ENCODE measurements at regions not wholly inside any gene's neighbourhood (a gene's known extent, or its start where the extent isn't known, plus 50 kb on each side); places are given as distances from the start of the nearest gene placed in this dataset.

GRCh38 chr11:109929308-109929707 lies 163.9 kb upstream of the ZC3H12C start:
- intact Hi-C loops (cut with DNase I; ENCODE audit: low total_unique reads) = no loop called here
- no peak for TF ChIP-seq CTCF (IDR thresholded peaks at IDR 0.05)
- TF ChIP-seq POLR2A (IDR thresholded peaks at IDR 0.05) = no peak

GRCh38 chr11:109933126-109933525 lies 160.1 kb upstream of the ZC3H12C start:
- DNase-seq (ENCODE audit: low spot score in 2 of 2) = no peak
- intact Hi-C loops (cut with DNase I; ENCODE audit: low total_unique reads) = no loop called here
- no peak overlapping the region for H3K4me3 ChIP-seq (ENCODE audit: low read depth, poor library complexity, severe bottlenecking)
- WGBS, 2 donors = 67 to 88% methylated on average over 4 of the region's 4 CpGs
- TF ChIP-seq POLR2A (IDR thresholded peaks at IDR 0.05) = no peak
- no peak for TF ChIP-seq CTCF (IDR thresholded peaks at IDR 0.05)

More at GRCh38 chr11:109929308-109929707, 163.9 kb upstream of the ZC3H12C start:
- DNase-seq (ENCODE audit: low spot score in 2 of 2) = no peak
- no peak overlapping the region for H3K4me3 ChIP-seq (ENCODE audit: low read depth, poor library complexity, severe bottlenecking)
- 91 to 96% methylated on average over 3 of the region's 3 CpGs for WGBS, 2 donors

GRCh38 chr11:109934151-109934550 lies 159.0 kb upstream of the ZC3H12C start:
- WGBS, 2 donors = 84 to 93% methylated on average over 2 of the region's 2 CpGs
- intact Hi-C loops (cut with DNase I; ENCODE audit: low total_unique reads) = no loop called here
- no peak for TF ChIP-seq POLR2A (IDR thresholded peaks at IDR 0.05)
- no peak for TF ChIP-seq CTCF (IDR thresholded peaks at IDR 0.05)
- DNase-seq (ENCODE audit: low spot score in 2 of 2) = no peak
- no peak overlapping the region for H3K4me3 ChIP-seq (ENCODE audit: low read depth, poor library complexity, severe bottlenecking)

- no peak overlapping the region for H3K4me3 ChIP-seq (ENCODE audit: low read depth, poor library complexity, severe bottlenecking)
- TF ChIP-seq POLR2A (IDR thresholded peaks at IDR 0.05) = no peak
- TF ChIP-seq CTCF (IDR thresholded peaks at IDR 0.05) = no peak
- DNase-seq (ENCODE audit: low spot score in 2 of 2) = no peak
- intact Hi-C loops (cut with DNase I; ENCODE audit: low total_unique reads) = no loop called here
- WGBS, 2 donors = 50 to 63% methylated on average over 2 of the region's 2 CpGs
Measured at GRCh38 chr11:109936661-109937180, 156.5 kb upstream of the ZC3H12C start.

- intact Hi-C loops (cut with DNase I; ENCODE audit: low total_unique reads) = no loop called here
- no peak for DNase-seq (ENCODE audit: low spot score in 2 of 2)
- TF ChIP-seq POLR2A (IDR thresholded peaks at IDR 0.05) = no peak
- no peak for TF ChIP-seq CTCF (IDR thresholded peaks at IDR 0.05)
- no peak overlapping the region for H3K4me3 ChIP-seq (ENCODE audit: low read depth, poor library complexity, severe bottlenecking)
Measured at GRCh38 chr11:109937968-109938367, 155.2 kb upstream of the ZC3H12C start.

GRCh38 chr11:109939166-109939810 lies 153.9 kb upstream of the ZC3H12C start:
- no peak overlapping the region for H3K4me3 ChIP-seq (ENCODE audit: low read depth, poor library complexity, severe bottlenecking)
- DNase-seq (ENCODE audit: low spot score in 2 of 2) = peak in 1 of 2 donors; percentile 39
- TF ChIP-seq POLR2A (IDR thresholded peaks at IDR 0.05) (no peak), CTCF (IDR thresholded peaks at IDR 0.05) (no peak)
- 0% methylated on average over 1 of the region's 1 CpG for WGBS, 2 donors
- intact Hi-C loops (cut with DNase I; ENCODE audit: low total_unique reads) = no loop called here
